OCI-M1 (cell line): ENCODE measurements at regions not wholly inside any gene's neighbourhood (a gene's known extent, or its start where the extent isn't known, plus 50 kb on each side); places are given as distances from the start of the nearest gene placed in this dataset.
"Not testable (repeated sequence)": the region's sequence is repeated elsewhere in the genome, so short reads cannot be mapped to it uniquely, and the experiment has no call there.

Experiments
- DNase-seq: peaks from one replicate; lab custom pipeline; 2025; lab: John Stamatoyannopoulos, UW

DNA sequence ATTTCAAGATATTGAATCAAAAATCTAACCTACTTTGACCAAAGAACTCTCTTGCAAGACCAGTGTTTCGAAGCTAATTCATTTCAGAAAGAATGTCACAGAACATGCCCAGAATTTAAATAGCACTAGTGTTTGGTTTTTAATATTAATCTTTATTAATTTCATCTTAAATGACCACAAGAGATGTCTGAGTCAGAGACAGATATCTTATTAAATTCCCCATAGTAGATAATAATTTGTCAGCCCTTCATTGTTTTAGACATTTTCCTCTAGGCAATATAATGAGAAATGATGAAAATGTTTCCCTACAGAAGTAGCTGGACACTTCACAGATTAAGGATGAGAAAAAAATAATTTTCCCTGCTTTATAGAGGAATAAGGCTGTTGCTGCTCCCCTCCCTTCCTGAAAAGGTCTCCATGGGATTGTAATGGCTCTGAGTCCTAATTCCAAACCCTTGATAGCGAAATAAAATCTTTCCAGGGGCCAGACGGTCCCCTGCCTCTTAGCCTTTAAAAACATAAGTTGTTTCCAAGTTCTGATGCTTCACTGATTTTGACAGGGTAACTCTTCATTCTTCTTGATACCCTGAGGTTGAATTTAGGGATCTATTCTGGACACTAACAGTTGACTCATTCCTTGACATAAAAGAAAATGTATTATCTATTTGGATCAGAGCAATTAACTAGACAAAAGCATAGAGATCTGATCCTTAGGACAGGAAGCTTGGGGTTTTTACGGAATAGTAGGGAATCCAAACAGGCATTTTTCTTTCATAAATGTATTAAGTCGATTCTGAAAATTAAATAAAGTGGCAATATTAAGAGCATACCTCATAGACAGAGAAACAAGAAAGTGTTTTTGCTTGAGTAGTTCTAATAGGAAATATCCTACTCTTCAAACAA, 820.8 kb downstream of the BRINP3 start:
- no peak for DNase-seq

DNA sequence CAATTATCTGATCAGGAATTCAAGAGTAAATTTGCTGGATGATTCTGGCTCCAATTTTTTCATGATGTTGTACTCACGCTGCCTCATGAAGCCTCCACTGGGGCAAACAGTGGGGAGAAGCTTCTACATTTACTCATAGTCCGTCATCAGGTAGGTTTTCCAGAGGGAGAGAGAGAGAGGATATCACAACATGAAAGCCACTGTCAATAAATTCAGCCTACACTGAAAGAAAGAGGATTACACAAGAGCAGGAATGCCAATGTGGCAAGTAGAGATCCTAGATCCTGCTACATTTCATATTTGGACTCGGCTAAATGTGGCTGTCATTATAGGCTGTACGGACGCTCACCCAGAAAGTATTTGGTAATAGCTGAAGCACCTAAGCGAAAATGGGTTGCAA, 819.9 kb downstream of the BRINP3 start:
- no peak for DNase-seq

DNA sequence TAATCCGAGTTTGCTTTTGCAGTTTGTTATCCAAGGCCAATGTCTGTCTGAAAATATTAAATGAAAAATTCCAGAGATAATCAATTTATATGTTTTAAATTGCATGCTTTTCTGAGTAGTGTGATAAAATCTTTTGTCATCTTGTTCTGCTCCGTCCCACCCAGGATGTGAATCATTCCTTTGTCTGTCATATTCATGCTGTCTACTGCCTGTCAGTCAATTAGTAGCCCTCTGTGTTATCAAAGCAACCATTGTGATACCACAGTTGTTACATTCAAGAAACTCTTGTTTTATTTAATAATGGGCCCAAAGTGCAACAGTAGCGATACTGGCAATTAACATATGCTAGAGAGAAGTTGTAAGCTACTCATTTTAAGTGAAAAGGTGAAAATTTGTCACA, 819.3 kb downstream of the BRINP3 start:
- no peak for DNase-seq

DNA sequence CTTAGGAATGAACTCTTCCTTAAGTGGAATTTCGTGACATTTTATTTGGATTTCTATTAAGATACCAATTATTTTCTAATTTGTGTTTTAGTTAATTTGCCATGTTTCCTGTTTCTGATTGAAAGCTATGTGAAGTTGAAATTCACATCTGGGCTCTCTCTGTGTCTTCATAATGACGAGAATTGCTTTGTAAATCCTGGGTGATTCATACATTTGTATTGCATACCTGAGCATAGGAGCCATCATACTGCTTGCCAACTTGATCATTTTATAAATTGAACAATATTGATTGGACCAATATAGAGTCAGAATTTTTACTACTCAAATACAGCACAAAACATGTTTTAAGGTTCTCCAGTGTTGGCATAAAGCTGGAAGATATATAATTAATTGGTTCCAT, 817.9 kb downstream of the BRINP3 start:
- no peak for DNase-seq

DNA sequence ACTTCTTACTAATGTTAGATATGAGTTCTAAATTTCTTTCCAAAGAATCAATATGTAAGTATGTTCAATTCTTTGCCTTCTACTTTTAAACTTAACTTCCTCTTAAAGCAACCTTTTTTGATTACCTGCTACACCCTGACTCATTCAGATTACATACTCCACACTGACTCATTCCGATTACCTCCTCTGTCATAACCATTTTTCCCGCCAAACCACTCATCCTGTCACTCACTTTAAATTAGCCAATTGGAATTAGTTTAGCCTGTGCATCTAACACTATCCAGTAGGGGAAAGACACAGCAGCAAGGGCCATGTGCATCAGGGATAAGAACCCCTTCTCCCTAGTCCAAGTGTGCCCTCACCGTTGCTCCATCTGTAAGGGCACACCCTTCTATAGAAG, 815.5 kb downstream of the BRINP3 start:
- peak; percentile 26 for DNase-seq

DNA sequence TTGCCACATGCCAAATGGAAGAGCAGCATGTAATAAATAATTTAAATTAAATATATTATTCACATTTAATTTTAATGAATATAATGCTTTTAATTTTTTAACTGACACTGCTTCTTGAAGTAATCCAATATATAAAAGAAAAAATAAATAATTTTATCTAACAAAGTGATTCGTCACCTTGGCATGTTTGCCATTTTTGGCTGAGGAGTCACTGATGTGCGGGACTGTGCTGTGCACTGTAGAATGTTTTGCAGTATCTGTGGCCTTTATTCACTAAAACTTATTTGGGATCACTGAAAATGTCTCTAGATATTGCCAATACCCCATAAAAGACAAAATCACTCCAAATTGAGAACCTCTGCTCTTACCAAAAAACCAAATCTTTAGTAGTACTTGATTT, 807.8 kb downstream of the BRINP3 start:
- DNase-seq, result no peak

DNA sequence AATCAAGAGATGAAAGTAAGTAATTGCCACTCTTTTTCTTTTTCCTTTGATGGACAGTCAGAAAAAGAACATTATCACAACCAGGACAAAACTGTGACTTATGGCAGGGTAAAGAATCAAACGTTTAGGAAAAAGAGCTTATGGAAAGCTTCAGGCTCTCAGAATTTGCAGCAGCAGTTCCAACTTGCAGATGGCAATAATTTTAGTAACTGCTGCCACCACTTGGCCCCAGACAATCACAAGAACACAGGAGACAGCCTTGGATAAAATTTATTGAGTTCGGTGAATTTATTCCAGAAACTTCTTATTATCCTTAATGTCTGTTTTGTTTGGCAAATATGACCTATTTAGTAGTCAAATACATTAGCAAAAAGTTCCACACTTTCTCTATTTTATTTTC, 804.4 kb downstream of the BRINP3 start:
- DNase-seq, result peak; percentile 14

DNA sequence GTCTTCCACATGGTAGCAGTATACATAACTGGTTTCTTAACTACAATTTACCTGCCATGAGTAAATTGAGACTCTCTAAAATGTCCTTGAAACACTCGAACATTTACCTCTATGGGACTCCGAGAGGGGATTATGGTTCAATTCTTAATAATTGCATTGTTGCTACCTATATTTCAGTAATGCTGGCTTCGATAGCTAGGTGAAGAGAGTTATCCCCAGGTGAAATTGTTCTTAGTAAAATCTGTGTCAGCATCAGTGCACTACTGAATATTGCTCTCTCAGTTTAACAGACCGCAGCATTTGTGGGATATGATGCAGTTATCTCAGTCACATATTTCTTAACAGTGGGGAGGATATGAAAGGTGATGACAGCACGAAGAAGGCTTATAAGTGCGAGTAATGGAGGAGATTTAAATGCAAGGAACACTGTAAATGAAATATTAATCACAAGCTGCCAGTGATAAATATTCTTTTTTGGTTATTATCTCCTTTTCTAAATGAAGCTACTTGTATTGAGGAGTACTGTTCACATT, 801.9 kb downstream of the BRINP3 start:
- DNase-seq, result no peak

DNA sequence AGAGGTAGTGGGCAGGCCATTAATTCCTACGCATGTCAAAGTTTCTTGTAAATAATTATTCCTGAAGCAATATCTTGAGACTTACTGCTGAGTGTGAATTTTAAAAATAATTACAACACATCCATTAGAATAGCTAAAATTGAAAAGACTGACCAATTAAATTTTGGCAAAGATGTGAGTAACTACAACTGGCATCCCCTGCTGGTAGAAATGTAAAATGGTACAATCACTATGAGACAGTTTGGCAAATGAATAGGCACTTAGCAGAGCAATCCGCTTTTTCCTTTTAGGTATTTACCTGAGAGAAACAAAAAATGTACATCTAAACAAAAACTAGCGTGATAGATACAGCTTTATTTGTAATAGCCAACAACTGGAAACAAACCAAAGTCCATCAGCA, 798.9 kb downstream of the BRINP3 start:
- no peak for DNase-seq

DNA sequence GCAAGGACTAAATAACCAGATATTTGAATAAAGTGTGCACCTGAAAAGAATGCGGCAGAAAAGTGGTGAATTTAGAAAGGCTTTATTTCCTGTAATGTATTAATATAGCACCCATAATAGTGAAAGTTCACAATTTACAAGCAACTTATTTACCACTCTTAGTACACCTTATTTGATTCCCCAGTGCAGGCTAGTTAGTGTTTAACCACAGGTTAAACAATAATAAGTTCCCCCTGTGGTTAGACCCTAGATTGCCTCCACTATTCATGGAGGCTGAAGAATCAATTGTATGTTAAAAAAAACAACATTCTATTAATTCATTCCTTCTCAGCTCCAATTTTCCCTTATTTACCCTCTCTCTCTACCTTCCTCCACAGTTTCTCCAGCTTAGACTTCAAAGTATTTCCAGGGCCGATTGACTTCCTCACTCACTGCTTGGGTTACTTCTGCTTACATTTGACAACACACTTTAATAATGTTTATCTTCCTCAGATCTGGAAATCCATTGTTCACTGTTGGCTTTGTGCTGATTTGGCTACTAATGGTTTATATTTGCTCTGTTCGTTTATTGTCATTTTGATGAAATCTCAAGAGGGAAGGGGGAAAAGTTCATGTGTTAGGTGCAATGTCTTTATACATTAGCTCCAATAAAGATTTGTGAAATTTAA, 796.3 kb downstream of the BRINP3 start:
- no peak for DNase-seq

DNA sequence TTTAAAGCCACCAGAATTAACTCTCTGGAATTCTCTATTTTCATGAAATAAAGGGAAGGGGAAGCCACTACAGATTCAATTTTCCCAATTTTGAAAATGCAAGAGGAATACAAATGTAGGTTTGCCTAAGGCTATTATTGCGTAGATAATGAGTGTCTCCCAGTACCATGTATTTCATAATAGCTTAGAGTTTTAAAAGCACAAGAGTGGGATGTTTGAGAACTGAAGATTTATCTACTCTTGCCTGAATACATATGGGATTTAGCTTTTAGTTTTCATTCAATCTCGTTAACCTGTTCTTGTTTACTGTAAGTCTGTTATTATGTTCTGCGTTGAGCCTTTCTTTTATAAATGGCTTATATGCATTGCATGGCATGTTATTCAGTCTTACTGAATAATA, 795.1 kb downstream of the BRINP3 start:
- DNase-seq, result no peak

DNA sequence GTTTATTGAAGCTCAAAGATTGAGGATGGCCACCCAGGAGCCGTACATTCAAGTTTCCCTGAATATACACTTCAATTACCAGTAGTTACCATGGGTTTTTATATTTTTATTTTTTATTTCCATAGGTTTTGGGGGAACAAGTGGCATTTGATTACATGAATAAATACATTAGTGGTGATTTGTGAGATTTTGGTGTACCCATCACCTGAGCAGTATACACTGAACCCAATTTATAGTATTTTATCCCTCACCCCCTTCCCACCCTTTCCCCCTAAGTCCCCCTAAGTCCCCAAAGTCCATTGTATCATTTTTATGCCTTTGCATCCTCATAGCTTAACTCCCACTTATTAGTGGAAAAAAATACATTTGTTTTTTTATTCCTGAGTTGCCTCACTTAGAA, 791.4 kb downstream of the BRINP3 start:
- DNase-seq, result no peak

DNA sequence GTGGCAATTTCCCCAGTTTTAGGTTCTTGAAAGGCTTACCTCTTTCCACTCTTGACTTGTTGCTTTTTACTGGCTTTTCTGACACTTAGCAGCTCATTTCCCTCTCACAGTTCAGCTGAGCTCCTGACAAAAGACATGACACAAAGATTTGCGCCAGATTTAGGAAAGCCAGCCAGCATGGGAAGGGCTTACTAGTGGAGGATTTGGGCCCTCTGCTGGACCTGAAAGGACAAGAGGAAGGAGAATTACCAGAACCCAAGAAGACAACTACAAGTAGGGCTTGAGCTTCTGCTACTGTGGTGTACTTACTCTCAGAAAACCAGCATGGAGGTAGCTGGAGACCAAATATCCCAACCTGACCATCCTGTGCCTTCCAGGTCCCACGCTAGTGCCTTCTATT, 784.5 kb downstream of the BRINP3 start:
- peak; percentile 29 for DNase-seq

DNA sequence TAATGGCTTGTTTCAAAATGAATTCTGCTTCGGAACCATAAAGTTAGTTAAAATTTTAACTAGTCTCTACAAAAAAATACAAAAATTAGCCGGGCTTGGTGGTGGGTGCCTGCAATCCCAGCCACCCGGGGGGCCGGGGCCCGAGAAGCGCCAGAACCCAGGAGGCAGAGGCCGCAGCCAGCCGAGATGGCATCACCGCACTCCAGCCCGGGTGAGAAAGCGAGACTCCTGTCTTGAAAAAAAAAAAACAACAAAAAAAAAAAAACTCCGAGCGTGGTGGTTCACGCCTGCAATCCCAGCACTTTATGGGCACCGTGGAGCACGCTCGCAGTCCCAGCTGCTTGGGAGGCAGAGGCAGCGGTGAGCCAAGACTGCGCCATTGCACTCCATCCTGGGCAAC, 781.4 kb downstream of the BRINP3 start:
- no peak for DNase-seq

DNA sequence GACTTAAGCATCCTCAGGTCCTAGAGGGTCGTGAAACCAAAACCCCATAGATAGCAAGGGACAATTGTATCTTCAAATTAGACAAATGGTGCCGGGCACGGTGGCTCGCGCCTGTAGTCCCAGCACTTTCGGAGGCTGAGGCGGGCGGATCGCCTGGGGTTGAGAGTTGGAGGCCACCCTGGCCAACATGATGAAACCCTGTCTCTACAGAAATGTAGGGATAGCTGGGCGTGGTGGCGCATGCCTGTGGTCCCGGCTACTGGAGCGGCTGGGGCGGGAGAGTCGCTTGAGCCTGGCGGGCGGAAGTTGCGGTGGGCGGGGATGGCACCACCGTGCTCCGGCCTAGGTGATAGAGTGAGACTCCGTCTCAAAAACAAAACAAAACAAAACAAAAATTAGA, 780.6 kb downstream of the BRINP3 start:
- no peak for DNase-seq

DNA sequence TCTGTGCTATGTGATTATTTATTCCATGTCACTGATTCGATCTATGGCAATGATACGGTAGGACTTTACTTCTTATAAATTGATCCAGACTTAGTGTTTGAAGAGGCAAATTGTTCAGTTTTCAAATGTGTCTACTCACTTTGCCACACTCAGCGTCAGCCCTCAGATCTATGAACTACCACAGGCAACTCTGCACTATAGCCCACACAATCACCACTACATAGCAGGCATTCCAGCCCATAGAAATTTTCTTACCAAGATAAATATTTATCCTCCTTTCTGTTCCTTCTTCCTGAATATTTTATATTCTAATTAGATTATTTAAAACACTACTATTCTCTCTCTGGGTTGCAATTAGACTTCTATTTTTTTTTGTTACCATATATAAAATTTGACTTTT, 776.1 kb downstream of the BRINP3 start:
- no peak for DNase-seq

DNA sequence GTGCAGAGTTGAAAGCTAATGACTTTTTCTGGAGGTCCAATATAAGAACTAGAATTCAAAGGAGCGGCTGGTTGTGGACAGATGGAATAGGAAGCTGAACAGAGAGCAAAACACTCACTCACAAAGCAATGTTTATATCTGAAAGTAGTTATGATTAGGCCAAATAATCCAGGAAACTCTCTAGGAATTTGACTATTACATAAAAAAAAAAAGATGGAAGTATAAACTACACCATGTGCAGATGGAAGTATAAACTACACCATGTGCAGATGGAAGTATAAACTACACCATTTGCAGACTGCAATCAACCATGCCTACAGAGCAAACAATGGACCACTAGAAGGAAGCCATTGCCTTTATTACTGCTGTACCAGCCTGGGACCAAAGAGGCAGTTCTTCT, 771.1 kb downstream of the BRINP3 start:
- no peak for DNase-seq

DNA sequence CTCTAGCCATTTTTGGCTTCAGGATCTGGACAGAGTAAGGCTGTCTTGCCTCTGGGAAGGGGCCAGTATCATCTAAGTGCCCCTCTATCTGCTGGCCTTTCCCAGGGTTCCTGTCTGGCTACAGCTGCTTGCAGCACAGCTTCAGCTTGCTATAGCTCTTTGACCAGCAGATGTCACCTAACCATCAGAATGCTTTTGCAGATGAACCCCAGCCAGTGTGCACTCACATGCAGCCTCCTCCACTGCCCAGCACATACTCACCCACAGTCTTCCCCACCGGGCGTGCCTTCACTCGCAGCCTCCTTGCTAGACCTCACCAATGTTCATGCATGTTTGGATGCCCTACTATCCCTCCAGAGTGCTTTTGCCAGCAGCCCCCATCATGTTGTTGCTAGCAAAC, 769.0 kb downstream of the BRINP3 start:
- DNase-seq, result peak; percentile 25

DNA sequence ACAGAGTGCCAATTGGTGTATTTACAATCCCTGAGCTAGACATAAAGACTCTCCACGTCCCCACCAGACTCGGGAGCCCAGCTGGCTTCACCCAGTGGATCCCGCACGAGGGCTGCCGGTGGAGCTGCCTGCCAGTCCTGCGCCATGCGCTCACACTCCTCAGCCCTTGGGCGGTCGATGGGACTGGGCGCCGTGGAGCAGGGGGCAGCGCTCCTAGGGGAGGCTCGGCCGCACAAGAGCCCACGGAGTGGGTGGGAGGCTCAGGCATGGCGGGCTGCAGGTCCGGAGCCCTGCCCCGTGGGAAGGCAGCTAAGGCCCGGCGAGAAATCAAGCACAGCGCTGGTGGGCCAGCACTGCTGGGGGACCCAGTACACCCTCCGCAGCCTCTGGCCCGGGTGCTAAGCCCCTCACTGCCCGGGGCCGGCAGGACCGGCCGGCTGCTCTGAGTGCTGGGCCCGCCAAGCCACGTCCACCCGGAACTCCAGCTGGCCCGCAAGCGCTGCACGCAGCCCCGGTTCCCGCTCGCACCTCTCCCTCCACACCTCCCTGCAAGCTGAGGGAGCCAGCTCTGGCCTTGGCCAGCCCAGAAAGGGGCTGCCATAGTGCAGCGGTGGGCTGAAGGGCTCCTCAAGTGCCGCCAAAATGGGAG, 759.4 kb downstream of the BRINP3 start:
- DNase-seq, result not testable (repeated sequence)

DNA sequence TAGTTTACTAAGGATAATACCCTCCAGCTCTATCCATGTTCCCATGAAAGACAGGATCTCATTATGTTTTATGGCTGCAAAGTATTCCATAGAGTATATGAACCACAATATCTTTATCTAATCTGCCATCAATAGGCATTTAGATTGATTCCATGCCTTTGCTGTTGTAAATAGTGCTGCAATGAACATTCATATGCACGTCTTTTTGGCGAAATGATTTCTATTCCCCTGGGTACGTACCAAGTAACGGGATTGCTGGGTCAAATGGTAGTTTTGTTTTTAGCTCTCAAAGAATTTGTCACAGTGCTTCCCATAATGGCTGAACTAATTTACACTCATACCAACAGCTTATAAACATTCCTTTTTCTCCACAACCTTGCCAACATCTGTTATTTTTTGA, 750.9 kb downstream of the BRINP3 start:
- no peak for DNase-seq

DNA sequence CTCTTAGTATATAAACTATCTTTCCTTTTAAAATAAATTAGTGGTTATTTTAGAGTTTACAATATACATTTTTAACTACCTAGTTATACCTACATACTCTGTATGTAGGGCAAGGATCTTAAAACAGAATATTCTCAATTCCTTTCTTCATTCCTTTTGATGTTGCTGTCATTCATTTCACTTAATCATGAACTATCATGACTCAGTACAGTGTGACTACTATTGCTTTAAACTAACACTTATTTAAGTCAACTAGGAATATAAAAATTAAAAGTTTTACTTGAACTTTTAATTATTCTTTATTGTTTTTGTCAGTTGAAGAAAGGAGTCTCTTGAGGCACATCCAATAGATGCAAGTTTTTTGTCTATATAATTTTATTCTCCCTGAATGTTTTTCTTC, 726.4 kb downstream of the BRINP3 start:
- DNase-seq, result no peak

DNA sequence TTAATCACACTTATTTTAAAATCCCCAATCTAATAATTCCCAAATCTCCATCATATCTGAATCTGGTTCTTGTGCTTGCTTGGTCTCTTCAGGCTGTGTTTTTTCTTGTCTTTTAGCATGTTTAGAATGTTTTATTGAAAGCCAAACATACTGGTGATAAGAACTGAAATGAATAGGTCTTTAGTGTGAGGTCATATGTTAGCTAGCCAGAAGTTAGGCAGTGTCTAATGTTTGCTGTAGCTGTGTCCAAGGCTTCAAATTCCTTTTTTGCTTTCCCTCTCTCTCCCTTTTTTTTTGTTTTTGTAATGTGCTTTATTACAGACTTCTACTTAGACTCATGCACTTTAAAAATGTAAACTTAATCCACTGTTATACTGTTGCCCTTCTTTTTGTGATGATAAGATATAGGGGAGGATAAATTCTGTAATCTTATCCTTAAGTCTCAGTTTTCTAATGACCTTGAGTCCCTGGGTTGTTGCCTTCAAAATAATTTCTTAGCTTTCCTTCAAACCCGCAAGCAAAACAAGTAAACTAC, 725.1 kb downstream of the BRINP3 start:
- DNase-seq, result no peak

DNA sequence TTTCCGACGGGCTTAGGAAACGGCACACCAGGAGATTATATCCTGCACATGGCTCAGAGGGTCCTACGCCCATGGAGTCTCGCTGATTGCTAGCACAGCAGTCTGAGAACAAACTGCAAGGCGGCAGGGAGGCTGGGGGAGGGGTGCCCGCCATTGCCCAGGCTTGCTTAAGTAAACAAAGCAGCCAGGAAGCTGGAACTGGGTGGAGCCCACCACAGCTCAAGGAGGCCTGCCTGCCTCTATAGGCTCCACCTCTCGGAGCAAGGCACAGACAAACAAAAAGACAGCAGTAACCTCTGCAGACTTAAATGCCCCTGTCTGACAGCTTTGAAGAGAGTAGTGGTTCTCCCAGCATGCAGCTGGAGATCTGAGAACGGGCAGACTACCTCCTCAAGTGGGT, 722.6 kb downstream of the BRINP3 start:
- DNase-seq, result not testable (repeated sequence)
